ENCODE measurements at regions not wholly inside any gene's neighbourhood (a gene's known extent, or its start where the extent isn't known, plus 50 kb on each side); places are given as distances from the start of the nearest gene placed in this dataset.

GRCh38 chr5:7329141-7329540 is 66.8 kb upstream of the ADCY2 start:
- TF ChIP-seq CTCF (IDR thresholded peaks at IDR 0.05) (no peak), POLR2A (IDR thresholded peaks at IDR 0.05) (no peak)

Measured in esophagus squamous epithelium (tissue), 4 donors.